GM12872 (cell line): ENCODE measurements at regions not wholly inside any gene's neighbourhood (a gene's known extent, or its start where the extent isn't known, plus 50 kb on each side); places are given as distances from the start of the nearest gene placed in this dataset.

Source experiments
- TF ChIP-seq, protein P1 (sequence below): IDR thresholded peaks from 3 replicates; pipeline ENCODE4 v1.5.1; 2011; ENCODE audit warnings: low read depth, mild to moderate bottlenecking, low read length, moderate library complexity; ENCODE audit not compliant: insufficient read depth

DNA sequence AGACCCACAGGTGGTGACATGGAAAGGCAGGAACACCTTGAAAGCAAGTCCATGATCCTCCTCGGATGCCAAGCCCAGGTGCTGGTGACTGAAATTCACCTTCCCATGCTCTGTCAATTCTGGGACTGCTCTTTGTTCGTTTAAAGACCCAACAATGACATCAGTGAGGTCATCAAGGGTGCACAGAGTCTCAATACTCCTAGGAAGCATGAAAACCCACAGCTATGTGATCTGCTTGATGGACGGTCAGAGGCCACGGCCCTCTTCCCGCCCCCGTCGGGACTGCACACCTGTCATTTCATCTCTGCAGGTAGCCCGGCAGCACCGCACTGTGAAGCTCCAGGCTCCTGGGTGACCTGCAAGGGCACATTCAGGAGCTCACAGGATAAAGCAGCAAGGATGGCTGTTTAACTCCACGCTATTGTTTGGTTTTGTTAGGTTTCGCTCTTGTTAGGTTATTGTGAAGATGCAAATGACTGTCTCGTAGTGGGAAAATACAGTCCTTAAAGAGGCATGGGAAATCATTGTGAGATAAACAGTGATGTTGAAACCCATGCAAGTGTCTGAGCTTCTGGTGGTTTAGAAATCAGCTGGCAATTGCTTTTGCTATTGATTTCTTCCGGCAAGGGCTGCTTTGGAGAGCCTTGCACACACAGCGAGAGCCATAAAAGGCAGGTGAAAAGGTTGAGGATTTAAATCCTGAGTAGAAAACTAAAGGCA is 124.8 kb upstream of the AJAP1 start:
- TF ChIP-seq, protein P1, sequence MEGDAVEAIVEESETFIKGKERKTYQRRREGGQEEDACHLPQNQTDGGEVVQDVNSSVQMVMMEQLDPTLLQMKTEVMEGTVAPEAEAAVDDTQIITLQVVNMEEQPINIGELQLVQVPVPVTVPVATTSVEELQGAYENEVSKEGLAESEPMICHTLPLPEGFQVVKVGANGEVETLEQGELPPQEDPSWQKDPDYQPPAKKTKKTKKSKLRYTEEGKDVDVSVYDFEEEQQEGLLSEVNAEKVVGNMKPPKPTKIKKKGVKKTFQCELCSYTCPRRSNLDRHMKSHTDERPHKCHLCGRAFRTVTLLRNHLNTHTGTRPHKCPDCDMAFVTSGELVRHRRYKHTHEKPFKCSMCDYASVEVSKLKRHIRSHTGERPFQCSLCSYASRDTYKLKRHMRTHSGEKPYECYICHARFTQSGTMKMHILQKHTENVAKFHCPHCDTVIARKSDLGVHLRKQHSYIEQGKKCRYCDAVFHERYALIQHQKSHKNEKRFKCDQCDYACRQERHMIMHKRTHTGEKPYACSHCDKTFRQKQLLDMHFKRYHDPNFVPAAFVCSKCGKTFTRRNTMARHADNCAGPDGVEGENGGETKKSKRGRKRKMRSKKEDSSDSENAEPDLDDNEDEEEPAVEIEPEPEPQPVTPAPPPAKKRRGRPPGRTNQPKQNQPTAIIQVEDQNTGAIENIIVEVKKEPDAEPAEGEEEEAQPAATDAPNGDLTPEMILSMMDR = no peak

DNA sequence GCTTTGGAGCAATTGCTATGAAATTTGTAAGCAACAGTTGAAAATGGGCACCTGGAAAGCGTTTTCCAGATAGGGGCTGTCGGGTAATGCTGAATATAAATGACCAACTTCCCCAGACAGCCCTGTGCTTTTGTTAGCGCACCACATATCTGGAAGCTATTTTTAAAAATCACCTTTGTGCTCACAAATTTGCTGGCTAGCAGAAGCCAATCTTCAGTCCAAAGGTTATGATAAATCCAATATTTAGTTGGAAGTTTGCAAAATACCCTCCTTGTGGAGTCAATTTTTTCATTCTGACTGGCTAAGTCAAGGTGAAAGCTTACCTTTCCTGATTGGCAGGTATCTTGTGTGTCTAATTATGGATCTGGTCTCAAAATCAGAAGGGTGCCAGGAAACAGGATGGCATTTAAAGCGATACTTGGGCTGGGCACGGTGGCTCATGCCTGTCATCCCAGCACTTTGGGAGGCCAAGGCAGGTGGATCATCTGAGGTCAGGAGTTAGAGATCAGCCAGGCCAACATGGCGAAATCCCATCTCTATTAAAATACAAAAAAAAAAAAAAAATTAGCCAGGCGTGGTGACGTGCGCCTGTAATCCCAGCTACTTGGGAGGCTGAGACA is 124.1 kb upstream of the AJAP1 start:
- TF ChIP-seq, protein P1 = no peak

DNA sequence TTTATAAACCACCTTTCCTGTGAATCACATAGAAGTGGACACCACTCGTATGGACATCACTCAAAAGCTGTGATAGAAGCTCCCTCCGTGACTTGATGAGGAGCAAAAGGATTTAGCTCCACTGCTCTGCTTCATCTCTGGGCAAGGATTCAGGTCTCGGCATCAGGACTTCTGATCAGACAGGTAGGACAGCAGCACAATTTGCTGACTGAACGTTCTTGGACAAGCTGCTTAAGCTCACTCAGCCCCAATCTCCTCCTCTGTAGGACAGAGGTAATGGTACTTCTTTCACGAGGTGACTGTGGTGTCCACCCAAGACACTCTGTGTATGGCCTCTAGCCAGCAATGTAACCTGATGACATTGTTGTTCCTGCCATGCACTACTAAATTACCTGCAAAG is 122.6 kb upstream of the AJAP1 start:
- TF ChIP-seq, protein P1 = no peak

DNA sequence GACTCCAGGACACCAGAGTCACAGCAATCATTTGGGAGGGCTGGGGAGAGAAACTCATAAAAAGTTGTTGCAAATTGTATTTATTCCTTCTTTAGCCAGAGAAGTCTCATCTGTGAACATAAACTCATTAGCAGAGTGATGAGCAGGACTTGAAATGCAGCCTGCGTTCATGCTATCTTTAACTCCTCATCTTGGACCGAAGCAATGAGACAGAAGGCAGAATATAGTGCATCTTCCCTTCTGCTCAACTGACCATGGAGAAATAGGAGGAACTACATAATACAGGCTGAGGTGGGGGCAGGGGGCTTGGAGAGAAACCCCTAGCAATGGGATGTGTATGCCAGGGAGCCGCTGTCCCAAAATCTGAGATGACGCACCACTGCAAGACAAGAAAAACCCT is 121.8 kb upstream of the AJAP1 start:
- TF ChIP-seq, protein P1 = no peak

DNA sequence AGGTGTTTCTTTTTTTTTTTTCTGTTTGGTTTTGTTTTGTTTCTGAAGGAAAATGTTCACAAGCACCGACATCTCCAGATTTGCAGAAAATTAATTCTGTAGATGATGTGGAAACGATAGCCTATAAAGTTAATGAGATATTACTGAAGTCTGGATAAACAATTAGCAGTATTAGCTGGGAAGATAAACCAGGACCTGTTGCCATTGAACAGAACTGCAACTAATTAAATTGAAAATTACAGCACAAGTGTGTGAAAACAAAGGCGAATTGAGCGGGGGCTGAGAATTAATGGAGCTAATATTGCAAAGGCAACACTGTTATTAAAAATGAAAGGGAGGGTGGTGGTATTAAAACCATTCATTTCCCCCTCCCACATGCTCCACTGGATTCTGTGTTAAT is 107.5 kb upstream of the AJAP1 start:
- TF ChIP-seq, protein P1 = no peak

DNA sequence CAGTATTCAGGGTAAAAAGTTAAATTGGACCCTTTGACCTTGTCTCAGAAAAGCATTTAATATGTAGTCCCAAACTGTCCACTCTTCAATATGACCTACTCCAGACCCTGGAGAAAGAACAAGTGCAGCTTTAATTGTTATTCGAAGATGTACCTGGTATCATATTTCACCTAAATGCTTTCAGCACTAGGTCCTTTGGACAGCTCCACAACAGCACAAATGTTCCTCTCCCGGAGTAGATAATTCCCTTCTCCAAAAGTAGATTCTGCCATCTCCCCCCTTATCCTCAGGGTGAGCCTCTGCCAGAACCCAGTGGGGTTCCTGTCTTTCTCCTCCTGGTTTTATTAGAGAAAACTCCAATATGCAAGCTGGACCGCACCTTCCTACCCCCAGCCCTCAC is 104.5 kb upstream of the AJAP1 start:
- TF ChIP-seq, protein P1 = no peak

DNA sequence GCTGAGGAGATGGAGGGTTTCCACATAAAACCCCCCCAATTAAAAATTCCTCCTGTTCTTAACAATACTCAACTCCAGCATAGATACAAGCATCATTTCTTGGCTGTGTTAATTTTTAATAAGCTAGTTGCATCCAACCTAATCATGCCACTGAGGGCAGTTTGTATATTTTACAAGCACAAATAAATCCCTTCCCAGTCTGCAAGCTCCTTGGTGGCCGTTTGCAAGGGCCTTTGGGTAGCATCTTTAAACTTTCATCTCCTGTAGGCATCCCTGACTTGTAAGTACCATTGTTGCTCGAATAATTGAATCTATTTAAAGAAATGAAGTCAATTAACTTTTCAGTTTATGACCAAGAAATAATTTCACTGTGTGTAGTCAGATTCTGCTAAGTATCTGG is 103.5 kb upstream of the AJAP1 start:
- TF ChIP-seq, protein P1 = no peak
